DND-41 (cell line): ENCODE measurements at regions not wholly inside any gene's neighbourhood (a gene's known extent, or its start where the extent isn't known, plus 50 kb on each side); places are given as distances from the start of the nearest gene placed in this dataset.

Experiments
- EZH2 ChIP-seq: IDR thresholded peaks from 3 replicates; pipeline ENCODE4 v1.6.1; 2012; ENCODE audit warnings: borderline replicate concordance, low read depth, mild to moderate bottlenecking, moderate library complexity, low read length, inconsistent platforms; ENCODE audit not compliant: severe bottlenecking
- TF ChIP-seq, protein P1 (sequence below): IDR thresholded peaks from 2 replicates; pipeline ENCODE4 v1.5.1; 2012; ENCODE audit warnings: borderline replicate concordance, low read length, moderate library complexity, mild to moderate bottlenecking; ENCODE audit not compliant: poor library complexity, severe bottlenecking; ENCODE audit errors: extremely low read depth

DNA sequence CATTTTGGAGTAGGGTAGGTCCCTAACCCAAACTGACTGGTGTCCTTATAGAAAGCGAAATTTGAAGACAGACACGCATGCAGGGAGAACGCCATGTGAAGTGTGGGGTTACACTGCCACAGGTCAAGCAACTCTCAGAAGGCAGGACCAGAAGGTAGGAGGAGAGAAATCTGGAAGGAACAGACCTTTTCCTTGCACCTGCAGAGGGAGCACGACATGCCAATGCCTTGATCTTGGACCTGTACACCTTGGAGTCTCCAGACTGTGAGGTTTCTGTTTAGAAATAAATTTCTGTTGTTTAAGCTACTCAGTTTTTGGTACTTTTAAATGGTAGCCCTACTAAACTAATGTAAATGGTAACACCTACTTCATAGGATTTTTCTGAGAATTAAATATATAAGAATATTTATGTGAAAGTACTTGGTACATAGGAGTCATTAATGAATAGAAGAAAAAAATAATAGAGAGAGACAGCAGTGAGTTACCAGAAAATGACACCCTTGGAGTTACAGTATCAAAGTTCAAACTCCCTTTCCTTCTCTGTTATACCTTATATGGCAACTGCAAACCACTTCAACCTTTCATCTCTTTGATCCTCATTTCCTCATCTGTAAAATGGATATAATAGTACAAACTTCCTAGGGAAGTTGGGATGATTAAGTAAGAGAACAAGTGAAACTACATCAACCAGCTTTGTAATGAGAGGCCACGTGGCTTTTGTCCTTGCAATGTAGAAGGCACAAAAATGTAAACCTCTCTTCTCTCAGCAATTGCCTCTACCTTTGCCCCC is 184.9 kb upstream of the PARD3B start:
- TF ChIP-seq, protein P1, sequence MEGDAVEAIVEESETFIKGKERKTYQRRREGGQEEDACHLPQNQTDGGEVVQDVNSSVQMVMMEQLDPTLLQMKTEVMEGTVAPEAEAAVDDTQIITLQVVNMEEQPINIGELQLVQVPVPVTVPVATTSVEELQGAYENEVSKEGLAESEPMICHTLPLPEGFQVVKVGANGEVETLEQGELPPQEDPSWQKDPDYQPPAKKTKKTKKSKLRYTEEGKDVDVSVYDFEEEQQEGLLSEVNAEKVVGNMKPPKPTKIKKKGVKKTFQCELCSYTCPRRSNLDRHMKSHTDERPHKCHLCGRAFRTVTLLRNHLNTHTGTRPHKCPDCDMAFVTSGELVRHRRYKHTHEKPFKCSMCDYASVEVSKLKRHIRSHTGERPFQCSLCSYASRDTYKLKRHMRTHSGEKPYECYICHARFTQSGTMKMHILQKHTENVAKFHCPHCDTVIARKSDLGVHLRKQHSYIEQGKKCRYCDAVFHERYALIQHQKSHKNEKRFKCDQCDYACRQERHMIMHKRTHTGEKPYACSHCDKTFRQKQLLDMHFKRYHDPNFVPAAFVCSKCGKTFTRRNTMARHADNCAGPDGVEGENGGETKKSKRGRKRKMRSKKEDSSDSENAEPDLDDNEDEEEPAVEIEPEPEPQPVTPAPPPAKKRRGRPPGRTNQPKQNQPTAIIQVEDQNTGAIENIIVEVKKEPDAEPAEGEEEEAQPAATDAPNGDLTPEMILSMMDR, result no peak
- TF ChIP-seq EZH2, result no peak
